SU-DHL-6 (cell line): ENCODE measurements at regions not wholly inside any gene's neighbourhood (a gene's known extent, or its start where the extent isn't known, plus 50 kb on each side); places are given as distances from the start of the nearest gene placed in this dataset.

Experiments used
- H2AFZ ChIP-seq: fragments of 200-600 bp; sonication (generic); 2 replicates; pipeline ENCODE4 v1.6.1; 2014; ENCODE audit warnings: low read depth, mild to moderate bottlenecking, moderate library complexity, mixed read lengths, antibody characterized with exemption, low read length; ENCODE audit not compliant: severe bottlenecking
- H3F3A ChIP-seq: fragments of 200-600 bp; shearing (Covaris generic); 2 replicates; pipeline ENCODE4 v1.6.0; 2016; ENCODE audit warnings: antibody characterized with exemption, mild to moderate bottlenecking; ENCODE audit not compliant: insufficient read depth
- H3K27ac ChIP-seq: fragments of 200-600 bp; sonication (generic); 2 replicates; pipeline ENCODE4 v1.5.1; 2016; ENCODE audit warnings: low read depth, mild to moderate bottlenecking, low read length, moderate library complexity, mixed read lengths
- H3K27me3 ChIP-seq: fragments of 200-600 bp; sonication (generic), shearing (Covaris generic); 2 replicates; pipeline ENCODE4 v1.6.0; 2014; ENCODE audit warnings: mild to moderate bottlenecking, low read length
- H3K36me3 ChIP-seq: fragments of 200-600 bp; sonication (generic); 2 replicates; pipeline ENCODE4 v1.6.1; 2014; ENCODE audit warnings: mild to moderate bottlenecking, low read length, mixed read lengths
- H3K4me2 ChIP-seq: fragments of 300-600, 200-600 bp; shearing (Covaris generic), sonication (generic); 2 replicates; pipeline ENCODE4 v1.6.0; 2014; ENCODE audit warnings: low read length, low read depth, mild to moderate bottlenecking; ENCODE audit not compliant: poor library complexity, severe bottlenecking
- H3K4me3 ChIP-seq: fragments of 200-600 bp; sonication (generic); 2 replicates; pipeline ENCODE4 v1.5.1; 2014; ENCODE audit warnings: antibody characterized with exemption, low read length, mild to moderate bottlenecking, mixed read lengths; ENCODE audit not compliant: insufficient read depth, poor library complexity, severe bottlenecking
- H3K79me2 ChIP-seq: fragments of 200-600 bp; sonication (generic); 2 replicates; pipeline ENCODE4 v1.6.1; 2014; ENCODE audit warnings: mild to moderate bottlenecking, low read length, moderate library complexity; ENCODE audit not compliant: insufficient read depth
- H3K9ac ChIP-seq: fragments of 200-600 bp; sonication (generic); 2 replicates; pipeline ENCODE4 v1.7.0; 2014; ENCODE audit warnings: mild to moderate bottlenecking, low read length
- H3K9me2 ChIP-seq: fragments of 200-600 bp; sonication (generic); replicated peaks from 2 replicates; pipeline ENCODE4 v1.6.1; 2014; ENCODE audit warnings: low read length; ENCODE audit not compliant: insufficient read depth
- H3K9me3 ChIP-seq: fragments of 200-600 bp; sonication (generic); 2 replicates; pipeline ENCODE4 v1.6.1; 2014; ENCODE audit warnings: low read length, mixed read lengths; ENCODE audit not compliant: insufficient read depth
- H4K20me1 ChIP-seq: fragments of 200-600 bp; sonication (generic); 2 replicates; pipeline ENCODE4 v1.6.1; 2014; ENCODE audit warnings: low read depth, mild to moderate bottlenecking, antibody characterized with exemption, low read length, moderate library complexity, mixed read lengths
- EZH2phosphoT487 ChIP-seq: fragments of 200-600 bp; sonication (generic), shearing (Covaris generic); conservative IDR thresholded peaks from 2 replicates; pipeline ENCODE4 v1.6.1; 2018; ENCODE audit warnings: mild to moderate bottlenecking, antibody characterized with exemption, low read length, moderate library complexity, mixed read lengths
- TF ChIP-seq, protein P1 (sequence below): fragments of 200-600 bp; sonication (generic); IDR thresholded peaks from one replicate; pipeline ENCODE4 v1.5.1; 2017; ENCODE audit warnings: antibody characterized with exemption, mild to moderate bottlenecking, low read length, moderate library complexity; ENCODE audit not compliant: insufficient read depth, poor library complexity, severe bottlenecking

DNA sequence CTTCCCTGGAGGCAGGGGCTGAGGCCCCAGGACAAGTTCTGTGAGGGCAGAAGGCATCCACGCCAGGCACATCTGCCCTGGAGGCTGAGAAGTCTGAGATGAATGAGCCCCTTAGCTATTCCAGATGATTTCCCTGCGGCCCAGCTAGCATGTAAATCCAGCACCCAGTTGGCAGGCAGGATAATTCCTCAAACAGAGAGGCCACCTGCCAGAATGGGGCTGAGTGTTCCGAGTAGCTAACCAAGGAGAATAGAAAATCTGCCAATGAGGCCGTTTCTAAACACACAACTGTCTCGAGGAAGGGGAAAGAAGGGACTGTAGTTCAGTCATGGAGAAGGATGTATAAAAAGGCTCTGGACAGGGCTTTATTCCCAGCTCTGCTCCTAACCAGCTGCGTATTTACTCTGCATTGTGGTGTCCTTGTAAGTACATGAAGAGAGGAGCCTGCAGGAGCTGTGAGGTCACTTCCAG lies 211.4 kb upstream of the CDYL start:
- Histone ChIP-seq H3K9ac (no peak overlapping the region), H3K27ac (no peak overlapping the region), H4K20me1 (no peaks in the 10 kb centered on the region), H2AFZ (no peak overlapping the region), H3K4me3 (no peak overlapping the region), H3K4me2 (no peak overlapping the region), H3F3A (no peaks in the 10 kb centered on the region), H3K36me3 (no peaks in the 10 kb centered on the region), H3K79me2 (no peaks in the 10 kb centered on the region), H3K9me2 (no peaks in the 10 kb centered on the region), H3K9me3 (no peaks in the 10 kb centered on the region), H3K27me3 (peaks cover 5% of the 10 kb centered on the region; the same call in 1 of the 2 replicates)
- no peak for TF ChIP-seq EZH2phosphoT487
- TF ChIP-seq, protein P1, sequence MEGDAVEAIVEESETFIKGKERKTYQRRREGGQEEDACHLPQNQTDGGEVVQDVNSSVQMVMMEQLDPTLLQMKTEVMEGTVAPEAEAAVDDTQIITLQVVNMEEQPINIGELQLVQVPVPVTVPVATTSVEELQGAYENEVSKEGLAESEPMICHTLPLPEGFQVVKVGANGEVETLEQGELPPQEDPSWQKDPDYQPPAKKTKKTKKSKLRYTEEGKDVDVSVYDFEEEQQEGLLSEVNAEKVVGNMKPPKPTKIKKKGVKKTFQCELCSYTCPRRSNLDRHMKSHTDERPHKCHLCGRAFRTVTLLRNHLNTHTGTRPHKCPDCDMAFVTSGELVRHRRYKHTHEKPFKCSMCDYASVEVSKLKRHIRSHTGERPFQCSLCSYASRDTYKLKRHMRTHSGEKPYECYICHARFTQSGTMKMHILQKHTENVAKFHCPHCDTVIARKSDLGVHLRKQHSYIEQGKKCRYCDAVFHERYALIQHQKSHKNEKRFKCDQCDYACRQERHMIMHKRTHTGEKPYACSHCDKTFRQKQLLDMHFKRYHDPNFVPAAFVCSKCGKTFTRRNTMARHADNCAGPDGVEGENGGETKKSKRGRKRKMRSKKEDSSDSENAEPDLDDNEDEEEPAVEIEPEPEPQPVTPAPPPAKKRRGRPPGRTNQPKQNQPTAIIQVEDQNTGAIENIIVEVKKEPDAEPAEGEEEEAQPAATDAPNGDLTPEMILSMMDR = no peak

DNA sequence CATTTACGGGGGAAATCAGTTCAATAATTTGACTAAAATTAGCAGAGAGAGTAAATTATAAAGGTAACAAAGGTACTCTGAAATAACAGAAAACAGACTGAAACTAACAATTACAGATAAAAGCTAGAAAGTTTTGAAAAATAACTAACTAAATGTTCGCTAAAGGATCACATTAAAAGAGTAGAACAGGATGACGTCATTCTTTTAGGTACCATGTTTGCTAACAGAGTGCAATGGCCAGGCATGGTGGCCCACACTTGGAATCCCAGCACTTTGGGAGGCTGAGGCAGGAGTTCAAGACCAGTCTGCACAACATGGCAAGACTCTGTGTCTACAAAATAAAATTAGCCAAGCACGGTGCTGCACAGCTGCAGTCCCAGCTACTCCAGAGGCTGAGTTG lies 212.3 kb upstream of the CDYL start:
- Histone ChIP-seq H3K27me3 (peaks cover 5% of the 10 kb centered on the region; the same call in 1 of the 2 replicates), H3K9me2 (no peaks in the 10 kb centered on the region), H3F3A (no peaks in the 10 kb centered on the region), H2AFZ (no peak overlapping the region), H3K4me3 (no peak overlapping the region), H3K9ac (no peak overlapping the region), H3K9me3 (no peaks in the 10 kb centered on the region), H3K79me2 (no peaks in the 10 kb centered on the region), H3K27ac (no peak overlapping the region), H3K4me2 (no peak overlapping the region), H3K36me3 (no peaks in the 10 kb centered on the region), H4K20me1 (no peaks in the 10 kb centered on the region)
- TF ChIP-seq, protein P1 = no peak
- no peak for TF ChIP-seq EZH2phosphoT487

GRCh38 chr6:4563156-4563555 lies 213.0 kb upstream of the CDYL start:
- Histone ChIP-seq H4K20me1 (no peaks in the 10 kb centered on the region), H3K27ac (no peak overlapping the region), H3K9ac (no peak overlapping the region), H3K36me3 (no peaks in the 10 kb centered on the region), H3K9me2 (no peaks in the 10 kb centered on the region), H2AFZ (no peak overlapping the region), H3K4me3 (no peak overlapping the region), H3K79me2 (no peaks in the 10 kb centered on the region), H3F3A (no peaks in the 10 kb centered on the region), H3K9me3 (no peaks in the 10 kb centered on the region), H3K27me3 (peaks cover 5% of the 10 kb centered on the region; the same call in 1 of the 2 replicates), H3K4me2 (no peak overlapping the region)
- TF ChIP-seq EZH2phosphoT487 = no peak
- TF ChIP-seq, protein P1 = no peak
